Endometrium (tissue), 2 donors: ENCODE measurements at regions not wholly inside any gene's neighbourhood (a gene's known extent, or its start where the extent isn't known, plus 50 kb on each side); places are given as distances from the start of the nearest gene placed in this dataset.
A peak's percentile ranks its signal among the peaks of the same experiment; 100 is the strongest.
"Not testable (repeated sequence)": the region's sequence is repeated elsewhere in the genome, so short reads cannot be mapped to it uniquely, and the experiment has no call there.

Experiments used
- FAIRE-seq: peaks from 2 replicates; lab custom pipeline; 2012; peaks lifted over from hg19 to GRCh38; lab: Jason Lieb, UNC
- donor health status: control.
- donor health status: control.

DNA sequence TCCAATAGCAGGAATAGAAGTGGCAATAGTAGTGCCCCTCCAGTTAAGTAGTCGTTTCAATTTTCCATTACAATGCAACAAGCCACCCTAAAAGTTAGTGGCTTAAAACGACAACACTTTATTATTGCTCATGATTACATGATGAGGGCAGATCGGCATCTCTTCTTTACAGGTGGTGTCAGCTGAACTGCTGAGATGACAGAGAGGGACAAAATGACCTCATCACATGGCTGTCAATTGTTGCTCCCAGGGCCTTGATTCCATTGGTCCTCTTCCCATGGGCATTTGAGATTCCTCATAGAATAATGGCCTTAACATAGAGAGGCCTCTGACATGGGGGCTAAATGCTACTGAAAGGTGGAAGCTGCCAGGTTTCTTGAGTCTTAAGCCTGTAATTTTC, 679.8 kb upstream of the KLHL1 start:
- no peak for FAIRE-seq

DNA sequence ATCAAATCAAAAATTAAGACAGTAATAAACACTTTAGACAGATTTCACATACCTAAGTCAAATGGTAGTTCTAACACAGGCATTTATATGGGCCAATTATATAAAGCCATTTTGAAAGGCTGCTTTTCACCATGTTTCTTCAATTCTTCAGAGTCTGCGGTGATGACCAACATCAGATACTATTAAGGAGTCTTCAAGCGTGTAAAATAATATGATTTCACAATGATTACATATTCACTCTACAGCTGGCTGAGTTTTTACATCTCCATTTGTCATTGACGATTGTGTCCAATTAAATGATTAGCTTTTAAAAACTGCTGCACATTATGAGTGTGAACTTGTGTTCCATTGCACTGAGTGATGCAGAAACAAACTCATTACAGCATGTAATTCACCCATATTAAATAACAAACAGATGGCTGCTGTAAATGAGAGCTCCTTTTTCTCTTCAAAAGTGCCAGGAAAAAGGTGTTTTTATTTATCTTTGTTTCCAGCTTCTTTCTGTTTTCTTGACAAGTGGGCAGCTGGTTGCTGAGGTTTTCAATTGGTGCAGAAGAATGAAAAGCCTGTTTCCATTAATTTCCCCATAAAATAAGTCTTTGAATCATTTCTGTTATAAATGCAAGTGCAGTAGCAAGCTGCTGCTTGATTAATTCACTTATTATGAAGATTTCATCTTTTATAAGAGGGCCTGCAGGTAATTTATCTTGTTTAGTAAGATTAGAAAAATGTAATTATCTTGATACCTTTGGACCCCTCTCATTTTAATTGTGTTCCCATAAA, 676.1 kb upstream of the KLHL1 start:
- FAIRE-seq = no peak

DNA sequence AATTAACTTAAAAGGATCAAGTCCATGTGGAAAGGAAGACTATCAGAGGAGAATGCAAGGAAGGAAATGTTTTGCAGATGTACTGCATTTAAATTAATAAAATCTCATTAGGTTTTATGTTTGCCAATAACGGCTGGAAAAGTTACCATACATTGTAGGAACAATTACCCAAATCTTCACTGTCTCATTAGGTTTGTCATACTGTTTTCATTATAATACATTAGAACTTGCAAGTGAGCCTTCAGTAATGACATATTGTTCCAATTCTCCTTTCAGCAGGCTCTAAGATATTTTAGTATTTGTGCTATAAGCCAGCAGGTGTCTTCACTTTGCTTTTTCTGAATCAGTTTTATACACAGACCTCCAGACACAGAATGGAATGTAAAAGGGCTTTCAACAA, 661.6 kb upstream of the KLHL1 start:
- no peak for FAIRE-seq

DNA sequence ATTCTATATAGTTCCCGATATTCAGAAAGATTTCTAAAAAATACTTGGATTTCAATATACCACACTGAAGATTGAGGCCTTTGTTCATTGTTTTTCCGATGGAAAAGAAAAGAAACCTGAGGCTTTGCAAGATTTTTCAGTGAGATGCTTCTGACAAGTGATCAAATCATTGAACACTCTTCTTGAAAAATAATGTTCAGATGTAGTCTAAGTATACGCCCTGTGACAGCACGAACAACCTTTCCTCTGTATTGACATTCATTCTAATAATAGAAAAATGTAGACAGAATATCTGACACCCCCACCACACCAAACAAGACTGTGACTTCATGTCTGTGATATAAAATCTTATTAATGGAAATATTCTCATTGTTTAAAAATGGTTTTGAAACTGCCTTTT, 650.7 kb upstream of the KLHL1 start:
- FAIRE-seq = no peak

DNA sequence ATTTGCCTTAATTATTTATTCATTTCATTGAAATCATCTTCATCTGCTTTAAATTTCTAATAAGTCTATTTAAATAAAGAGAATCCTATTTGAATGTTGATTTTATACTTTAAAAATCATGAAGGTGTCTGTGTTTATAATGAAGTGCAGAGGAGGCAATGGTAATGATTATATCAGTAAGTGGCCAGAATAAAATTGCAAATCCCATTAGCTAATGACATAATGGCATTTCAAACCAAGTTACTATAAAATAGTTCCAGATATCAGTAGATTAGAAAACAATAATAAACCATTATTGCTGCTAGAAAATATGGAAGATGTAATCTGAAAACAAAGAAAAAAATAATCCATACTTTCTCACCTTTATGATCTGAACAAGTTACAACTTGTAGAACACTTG, 647.8 kb upstream of the KLHL1 start:
- FAIRE-seq = no peak

DNA sequence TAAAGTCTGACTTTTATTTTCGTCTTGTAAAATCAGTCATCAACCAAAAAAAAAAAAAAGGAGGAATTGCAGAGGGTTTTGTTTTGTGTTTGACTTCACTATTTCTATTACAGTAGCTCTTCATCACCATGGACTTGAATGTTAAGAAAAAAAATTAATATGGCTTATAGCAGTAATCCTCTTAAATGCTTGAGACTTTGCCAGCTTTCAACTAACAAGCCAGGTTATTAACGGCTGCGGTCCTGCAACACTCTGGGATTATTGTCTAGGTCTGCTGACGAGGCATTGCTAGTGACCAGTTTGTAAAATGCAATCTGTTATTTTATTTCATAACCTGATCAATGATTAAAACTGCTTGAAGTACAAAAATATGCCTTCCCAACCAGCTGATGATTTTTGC, 647.2 kb upstream of the KLHL1 start:
- no peak for FAIRE-seq

DNA sequence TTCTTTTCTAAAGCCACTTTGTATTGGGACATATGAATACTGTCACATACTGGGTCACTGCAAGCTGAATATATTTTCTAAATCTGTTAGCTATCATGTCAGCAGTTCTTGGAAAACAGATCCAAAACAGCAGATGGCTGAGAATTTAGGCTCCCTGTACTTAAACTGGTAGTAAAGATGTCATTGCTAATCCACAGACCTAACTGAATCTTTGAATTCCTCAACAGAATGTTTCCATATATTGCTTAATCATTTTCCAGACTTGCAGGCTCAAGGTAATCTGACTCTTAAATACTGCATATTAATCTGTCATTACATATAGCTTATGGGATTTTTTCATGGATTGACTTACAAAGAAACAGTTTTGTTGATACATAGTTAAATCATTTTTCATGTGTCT, 639.0 kb upstream of the KLHL1 start:
- FAIRE-seq = peak; percentile 15

DNA sequence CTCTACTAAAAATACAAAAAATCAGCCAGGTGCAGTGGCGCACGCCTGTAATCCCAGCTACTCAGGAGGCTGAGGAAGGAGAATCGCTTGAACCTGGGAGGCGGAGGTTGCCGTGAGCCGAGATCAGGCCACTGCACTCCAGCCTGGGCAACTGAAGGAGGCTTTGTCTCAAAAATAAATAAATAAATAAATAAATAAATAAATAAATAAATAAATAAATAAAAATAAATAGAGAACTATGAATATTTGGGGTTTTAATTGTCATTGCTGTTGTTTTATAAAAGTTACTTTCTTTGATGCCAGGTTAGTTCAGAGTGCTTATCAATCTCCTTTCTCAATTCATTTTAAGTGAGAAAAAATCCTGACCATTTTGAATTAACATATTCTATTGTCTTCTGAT, 638.2 kb upstream of the KLHL1 start:
- not testable (repeated sequence) for FAIRE-seq

DNA sequence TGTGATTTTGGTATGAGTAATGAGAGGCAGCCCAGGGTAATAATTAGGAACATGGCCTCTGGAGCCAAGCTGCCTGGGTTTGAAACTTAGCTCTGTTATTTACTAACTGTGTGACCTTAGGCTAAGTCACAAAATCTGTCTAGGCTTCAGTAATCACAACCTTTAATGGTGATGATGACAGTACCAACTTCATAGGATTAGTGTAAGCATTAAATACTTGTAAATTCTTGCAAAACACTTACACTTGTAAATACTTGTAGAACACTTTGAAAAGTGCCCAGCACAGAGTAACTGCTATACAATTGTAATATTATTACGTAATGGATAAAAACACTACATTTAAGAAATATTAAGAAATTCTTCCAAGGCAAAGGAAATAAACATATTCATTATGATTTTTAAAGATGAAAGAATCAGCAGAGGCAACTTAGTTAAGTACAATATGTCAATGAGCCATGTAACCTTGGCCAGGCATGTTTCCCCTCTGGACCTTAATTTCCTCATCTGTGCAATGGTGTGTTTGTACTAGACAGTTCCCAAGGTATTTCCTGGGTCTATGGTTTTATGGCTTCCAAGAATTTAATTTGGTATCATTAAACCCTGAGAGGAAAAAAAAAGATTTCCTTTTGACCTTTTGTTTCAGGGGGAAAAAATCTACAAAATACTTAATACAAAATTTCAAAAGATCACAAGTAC, 628.5 kb upstream of the KLHL1 start:
- FAIRE-seq = no peak

DNA sequence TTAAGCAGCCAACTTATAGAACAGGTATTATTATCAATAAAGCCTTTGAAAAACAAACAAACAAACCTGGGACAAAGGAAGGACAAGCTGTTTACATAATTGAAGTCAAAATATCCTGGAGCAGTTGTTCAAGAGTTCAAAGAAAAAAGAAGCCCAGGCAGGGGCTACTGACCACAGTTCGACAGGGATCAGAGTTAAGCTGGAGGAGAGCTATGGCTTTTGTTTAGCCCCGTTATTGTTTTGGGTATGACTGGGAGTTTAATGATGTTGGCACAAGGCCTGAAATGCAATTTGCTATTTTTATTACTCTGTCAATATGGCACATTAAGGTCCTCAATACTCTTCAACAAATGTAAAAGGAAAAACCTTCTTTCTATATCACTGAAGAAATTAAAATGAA, 624.4 kb upstream of the KLHL1 start:
- FAIRE-seq = no peak

DNA sequence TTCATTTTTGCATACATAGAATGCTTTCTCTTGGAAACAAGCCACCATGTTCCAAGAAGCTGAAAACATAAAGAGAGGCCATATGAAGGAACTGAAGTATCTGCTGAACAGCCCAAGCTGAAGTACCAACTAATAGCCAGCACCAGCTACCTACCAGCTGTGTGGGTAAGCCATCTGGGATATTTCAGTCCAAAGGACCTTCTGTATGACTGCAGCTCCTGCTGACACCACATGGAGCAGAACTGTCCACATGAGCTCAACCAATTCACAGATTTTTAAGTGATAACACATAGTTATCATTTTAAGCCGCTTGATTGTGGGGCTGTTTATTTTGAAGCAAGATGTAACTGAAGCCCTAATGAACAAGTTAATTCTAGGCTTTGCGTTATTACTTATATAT, 621.1 kb upstream of the KLHL1 start:
- no peak for FAIRE-seq

DNA sequence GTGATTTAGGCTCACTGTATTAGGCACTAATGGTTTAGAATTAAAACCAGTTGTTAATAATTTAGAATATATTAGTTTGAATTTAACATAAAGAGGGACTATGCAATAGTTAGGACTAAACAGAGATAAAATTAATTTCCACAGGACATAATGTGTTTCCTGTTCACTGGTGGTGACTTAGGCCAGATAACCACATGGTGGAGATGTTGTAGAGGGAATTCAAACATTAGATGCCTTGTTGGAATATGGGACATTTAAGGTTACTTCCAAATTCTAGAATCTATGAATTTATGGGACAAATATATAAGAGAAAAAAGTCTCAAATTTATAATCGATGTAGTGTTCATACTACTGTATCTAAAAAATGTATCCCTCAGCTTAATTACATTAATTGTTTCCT, 615.5 kb upstream of the KLHL1 start:
- FAIRE-seq = no peak

DNA sequence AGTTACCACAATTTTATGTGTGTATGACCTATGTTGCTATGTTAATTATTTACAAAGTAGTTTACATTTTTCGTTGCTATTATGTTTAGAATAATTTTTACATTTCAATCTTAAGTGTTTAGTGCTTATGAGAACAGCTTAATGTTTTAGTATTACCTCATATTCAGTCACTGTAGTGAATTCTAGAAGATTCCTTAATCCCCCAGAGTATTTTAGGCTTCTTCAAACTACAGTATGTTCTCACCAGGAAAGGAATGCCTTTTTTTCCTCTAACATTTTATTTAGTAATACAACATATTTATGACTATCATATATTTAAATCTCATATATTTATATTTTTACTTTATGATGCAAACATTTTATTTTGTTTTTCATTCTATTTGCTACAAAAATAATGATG, 612.1 kb upstream of the KLHL1 start:
- no peak for FAIRE-seq

DNA sequence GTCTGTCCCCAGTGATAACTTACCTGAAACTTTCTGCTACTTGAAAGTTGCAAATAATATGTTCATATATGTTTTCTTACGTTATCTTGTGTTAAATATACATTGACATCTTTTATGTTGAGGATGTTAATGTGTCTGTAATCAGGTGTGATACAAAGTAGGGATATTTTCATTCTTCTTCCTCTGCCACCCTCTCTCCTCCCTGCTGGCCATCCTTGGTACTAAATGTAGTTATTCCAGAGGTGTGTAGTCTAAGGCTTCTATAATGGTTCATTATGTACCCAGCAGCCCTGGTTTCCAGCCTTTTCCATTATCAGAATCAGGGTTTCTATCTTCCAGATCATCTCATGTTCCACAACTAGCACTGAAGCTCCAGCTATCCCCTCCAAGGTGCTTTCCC, 606.7 kb upstream of the KLHL1 start:
- FAIRE-seq = no peak

DNA sequence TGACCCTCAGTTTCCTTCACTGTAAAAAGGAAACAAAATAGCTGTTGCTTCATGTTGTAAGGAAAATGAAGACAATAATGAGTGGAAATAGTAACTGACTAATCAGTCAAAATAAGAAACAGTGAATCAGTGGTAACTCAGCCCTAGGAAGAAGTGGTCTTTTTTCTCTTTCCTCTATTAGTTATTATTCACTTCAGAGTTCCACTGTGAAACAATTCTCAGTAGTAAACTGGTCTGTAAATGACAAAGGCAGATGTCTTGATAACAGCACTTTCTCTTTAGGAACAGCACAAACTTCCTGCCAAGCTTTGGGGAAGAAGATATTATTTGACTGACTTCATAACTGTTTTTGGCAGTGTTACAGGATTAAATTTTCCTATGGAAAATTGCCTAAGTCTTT, 600.5 kb upstream of the KLHL1 start:
- FAIRE-seq = no peak

DNA sequence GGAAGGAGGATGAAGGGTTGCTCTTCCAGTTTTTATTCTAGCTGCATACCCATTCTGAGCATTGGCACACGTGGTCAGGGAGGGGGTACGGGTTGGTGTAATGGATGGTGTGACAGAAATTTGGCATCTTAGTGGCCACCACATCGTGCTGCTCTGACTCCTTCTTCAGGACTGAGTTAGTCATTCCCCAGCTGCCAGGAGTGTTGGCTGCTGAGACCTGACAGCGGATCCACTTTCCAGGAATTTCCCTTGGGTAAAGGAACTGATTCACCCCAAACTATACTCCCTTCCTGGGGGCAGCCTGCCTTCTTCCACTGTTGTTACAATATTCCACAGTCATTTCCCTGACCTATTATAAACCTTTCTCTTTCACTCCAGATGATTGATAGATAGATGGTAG, 595.5 kb upstream of the KLHL1 start:
- no peak for FAIRE-seq

DNA sequence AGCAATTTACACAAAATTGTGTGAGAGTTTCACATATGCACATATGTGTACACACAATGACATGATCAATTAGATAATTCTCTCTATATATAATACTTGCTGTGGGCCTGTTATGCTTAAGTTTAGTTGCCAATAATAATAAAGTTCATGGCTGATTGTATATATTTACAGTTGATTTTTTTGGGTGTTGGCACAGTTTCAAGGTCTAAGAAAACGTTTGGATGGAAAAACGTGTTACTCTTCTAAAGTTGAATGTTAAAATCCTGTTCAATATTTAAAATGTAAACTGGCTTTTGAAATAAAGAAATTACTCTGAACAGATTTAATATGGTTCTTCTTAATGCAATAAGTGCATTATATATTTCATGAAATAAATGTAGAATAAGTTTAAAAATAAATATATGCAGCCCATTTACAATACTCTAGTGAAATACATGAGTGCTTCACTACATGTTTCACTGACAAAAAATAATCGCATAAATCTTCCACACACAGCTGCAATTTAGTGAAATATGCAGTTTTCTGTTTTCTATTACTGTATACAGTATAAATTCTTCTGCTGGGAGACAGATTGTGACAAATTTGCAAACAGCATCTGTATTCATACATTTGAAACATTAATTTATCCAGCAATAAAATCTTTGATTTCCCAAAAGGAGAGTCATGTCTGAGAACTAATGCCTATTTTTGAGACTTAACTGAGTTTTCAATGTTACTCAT, 586.9 kb upstream of the KLHL1 start:
- no peak for FAIRE-seq

DNA sequence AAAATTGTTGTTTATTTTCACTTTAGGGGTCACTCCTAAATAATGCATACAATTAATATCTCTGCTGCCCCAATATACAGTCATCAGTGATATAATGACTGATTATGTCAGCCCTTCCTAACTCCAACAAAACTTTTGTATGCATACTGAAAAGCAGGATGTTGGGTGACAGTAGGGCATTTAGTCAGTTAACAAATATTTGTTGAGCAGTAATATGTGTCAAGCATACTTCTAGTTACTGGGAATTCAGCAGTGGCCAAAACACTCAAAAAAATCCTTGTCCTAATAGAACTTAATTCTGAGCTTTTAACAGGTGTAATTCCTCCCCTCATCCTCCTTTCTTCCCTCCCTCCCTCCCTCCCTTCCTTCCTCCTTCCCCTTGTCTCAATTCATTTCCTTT, 560.7 kb upstream of the KLHL1 start:
- no peak for FAIRE-seq

DNA sequence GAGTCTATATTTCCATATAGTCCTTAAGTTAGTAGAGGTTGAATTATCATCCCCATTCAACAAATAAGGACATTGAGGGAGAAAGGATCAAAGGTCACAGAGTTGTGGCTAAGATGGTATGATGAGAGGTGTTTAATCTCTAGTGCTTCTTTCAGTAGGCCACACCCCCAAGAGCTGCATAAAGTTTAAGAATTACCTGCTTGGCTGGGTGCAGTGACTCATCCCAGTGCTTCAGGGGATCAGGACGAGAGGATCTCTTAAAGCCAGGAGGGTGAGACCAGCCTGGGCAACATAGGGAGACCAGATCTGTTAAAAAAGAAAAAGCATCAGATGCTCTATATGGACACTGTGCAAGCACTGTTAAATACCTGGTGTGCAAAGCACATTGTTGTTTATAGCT, 560.0 kb upstream of the KLHL1 start:
- no peak for FAIRE-seq

DNA sequence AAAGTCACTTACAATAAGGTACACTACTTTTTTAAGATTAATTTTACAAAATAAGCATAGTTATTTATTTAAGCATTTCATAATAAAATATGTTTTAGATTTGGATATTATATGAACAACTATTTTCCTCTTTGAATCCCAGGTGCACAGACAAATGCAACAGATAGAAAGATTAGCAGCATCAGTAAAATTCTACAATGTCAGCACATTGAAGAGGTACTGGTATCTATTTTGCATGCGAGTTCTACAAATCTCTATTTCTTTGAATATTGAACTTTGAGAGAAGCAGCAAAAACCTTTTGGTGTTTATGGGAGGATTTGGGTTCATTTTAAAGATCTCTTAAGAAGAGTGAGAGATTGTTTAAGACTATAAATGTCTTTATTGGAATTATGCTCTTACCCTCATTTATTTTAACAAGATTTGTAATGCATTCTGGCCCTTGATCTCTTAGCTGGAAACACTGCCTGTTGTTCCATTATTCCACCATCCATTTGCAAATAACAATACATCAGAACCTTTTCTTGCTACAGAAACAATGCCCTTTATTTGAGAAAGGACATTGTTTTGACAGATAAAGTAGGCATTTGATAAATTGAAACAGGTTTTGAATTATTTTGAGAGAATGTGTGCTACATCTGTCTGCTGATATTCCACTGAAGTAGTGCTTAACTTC, 558.8 kb upstream of the KLHL1 start:
- FAIRE-seq = no peak

DNA sequence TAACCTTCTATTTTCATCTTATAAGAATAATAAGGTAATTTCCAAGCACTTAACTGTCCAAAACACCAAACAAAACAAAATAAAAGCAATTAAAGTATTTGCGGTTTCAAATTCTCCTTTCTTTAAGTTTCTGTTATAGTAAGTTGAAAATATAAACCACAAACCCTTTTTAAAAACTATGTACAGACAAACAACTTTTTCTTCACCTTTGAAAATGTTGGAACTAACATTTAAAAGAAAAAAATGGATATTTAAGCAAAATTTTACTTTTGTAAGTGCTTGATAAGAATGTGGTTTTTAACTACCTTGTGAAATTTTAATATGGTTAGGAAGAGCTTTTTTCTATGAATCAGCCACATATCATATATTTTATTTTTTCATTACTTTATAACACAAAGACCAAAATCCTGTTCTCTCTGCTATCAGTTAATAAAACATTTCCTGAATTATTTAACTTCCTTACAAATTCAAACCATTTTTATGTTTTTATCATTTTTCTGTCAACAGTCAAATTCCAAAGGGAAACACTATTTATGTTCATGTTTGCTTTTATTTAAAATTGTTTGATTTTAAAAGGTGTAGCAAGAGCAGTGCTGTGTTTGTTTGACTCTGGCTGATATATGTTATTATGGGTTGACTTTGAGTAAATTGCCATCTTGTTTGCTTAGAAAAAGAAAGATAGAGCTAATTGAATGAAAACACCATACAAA, 554.1 kb upstream of the KLHL1 start:
- FAIRE-seq = peak; percentile 45

DNA sequence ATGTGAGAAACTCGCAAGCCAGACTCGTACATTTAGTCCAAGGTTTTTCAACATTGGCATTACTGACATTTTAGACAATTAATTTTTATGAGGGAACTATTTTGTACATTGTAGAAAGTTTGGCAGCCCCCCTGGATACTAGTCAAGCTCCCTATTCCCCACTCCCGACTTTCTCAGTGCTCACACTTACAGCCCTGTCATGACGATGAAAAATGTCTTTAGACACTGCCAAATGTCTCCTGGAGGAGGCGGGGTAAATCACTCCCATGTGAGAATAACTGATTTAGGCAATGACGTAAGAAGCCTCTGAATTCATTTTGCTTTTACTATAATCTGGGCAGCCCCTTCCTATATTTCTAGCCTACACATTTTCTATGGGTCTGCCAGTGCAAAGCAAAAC, 535.8 kb upstream of the KLHL1 start:
- FAIRE-seq = no peak
